HEK293 (cell line): ENCODE measurements at regions not wholly inside any gene's neighbourhood (a gene's known extent, or its start where the extent isn't known, plus 50 kb on each side); places are given as distances from the start of the nearest gene placed in this dataset.

Source experiments
- CTCF ChIA-PET: fragments of 350-600 bp; formaldehyde crosslinking; extraction: SDS; loops from one replicate; lab custom pipeline; 2021; ENCODE audit warnings: antibody characterized with exemption; lab: Yijun Ruan, JAX
- POLR2A ChIA-PET: fragments of 300-600 bp; formaldehyde crosslinking; extraction: SDS; loops from one replicate; lab custom pipeline; 2020; ENCODE audit warnings: antibody characterized with exemption, inconsistent platforms; lab: Yijun Ruan, JAX
- H3K27ac ChIP-seq: fragments of 200-500 bp; sonication (Bioruptor generic); 2 replicates; pipeline ENCODE4 v1.5.1; 2014; ENCODE audit warnings: low read depth, low read length, control low read depth, inconsistent platforms; ENCODE audit errors: extremely low read depth
- H3K36me3 ChIP-seq, 2 experiments: fragments of 200-500 bp in 1 of 2; sonication (Bioruptor generic) in 1 of 2; 1 replicate in 1 of 2; 2 replicates in 1 of 2; pipeline ENCODE4 v1.5.1; 2014 to 2017; ENCODE audit warnings: inconsistent platforms in 2 of 2, low read length in 2 of 2; ENCODE audit not compliant: control insufficient read depth in 2 of 2, insufficient read depth in 1 of 2
- H3K4me1 ChIP-seq: fragments of 200-500 bp; sonication (Bioruptor generic); 2 replicates; pipeline ENCODE4 v1.5.1; 2014; ENCODE audit warnings: mild to moderate bottlenecking, low read length, inconsistent platforms; ENCODE audit not compliant: control insufficient read depth, insufficient read depth
- H3K4me3 ChIP-seq: 2 replicates; pipeline ENCODE4 v1.5.1; 2011; ENCODE audit warnings: low read depth, mild to moderate bottlenecking, control low read depth, low read length, moderate library complexity
- H3K9me3 ChIP-seq: fragments of 200-500 bp; sonication (Bioruptor generic); 2 replicates; pipeline ENCODE4 v1.5.1; 2014; ENCODE audit warnings: low read depth, low read length, inconsistent platforms; ENCODE audit not compliant: control insufficient read depth, insufficient read depth
- BCL11A ChIP-seq: fragments of 450-650 bp; formaldehyde crosslinking; IDR thresholded peaks from 2 replicates; pipeline ENCODE4 v1.5.1; 2016; ENCODE audit warnings: low read depth, missing biosample characterization, missing genetic modification characterization
- KLF8 ChIP-seq: fragments of 450-650 bp; formaldehyde crosslinking; IDR thresholded peaks from 2 replicates; pipeline ENCODE4 v1.5.1; 2016; ENCODE audit warnings: missing biosample characterization, missing genetic modification characterization
- SP7 ChIP-seq: fragments of 450-650 bp; formaldehyde crosslinking; IDR thresholded peaks from 2 replicates; pipeline ENCODE4 v1.5.1; 2016; ENCODE audit warnings: missing biosample characterization, missing genetic modification characterization
- ZFP3 ChIP-seq: fragments of 450-650 bp; formaldehyde crosslinking; IDR thresholded peaks from 2 replicates; pipeline ENCODE4 v1.5.1; 2016; ENCODE audit warnings: low read depth, missing biosample characterization, missing genetic modification characterization
- ZNF140 ChIP-seq: fragments of 450-650 bp; formaldehyde crosslinking; IDR thresholded peaks from 2 replicates; pipeline ENCODE4 v1.5.1; 2016; ENCODE audit warnings: missing biosample characterization, missing genetic modification characterization
- ZNF19 ChIP-seq: fragments of 450-650 bp; formaldehyde crosslinking; IDR thresholded peaks from 2 replicates; pipeline ENCODE4; 2016; ENCODE audit warnings: missing biosample characterization, missing genetic modification characterization, low read depth
- ZNF473 ChIP-seq: fragments of 450-650 bp; formaldehyde crosslinking; IDR thresholded peaks from 2 replicates; pipeline ENCODE4 v1.5.1; 2017; ENCODE audit warnings: missing biosample characterization, missing genetic modification characterization
- ZNF658 ChIP-seq: fragments of 450-650 bp; formaldehyde crosslinking; IDR thresholded peaks from 2 replicates; pipeline ENCODE4; 2016; ENCODE audit warnings: missing biosample characterization, missing genetic modification characterization
- ZSCAN16 ChIP-seq: fragments of 450-650 bp; formaldehyde crosslinking; IDR thresholded peaks from 2 replicates; pipeline ENCODE4 v1.5.1; 2016; ENCODE audit warnings: missing biosample characterization, missing genetic modification characterization
- TF ChIP-seq, protein P1 (sequence below): fragments of 450-650 bp; formaldehyde crosslinking; IDR thresholded peaks from 2 replicates; pipeline ENCODE4 v1.5.1; 2016; ENCODE audit warnings: missing biosample characterization, missing genetic modification characterization
- TF ChIP-seq, protein P2 (sequence below): fragments of 450-650 bp; formaldehyde crosslinking; IDR thresholded peaks from 2 replicates; pipeline ENCODE4 v1.5.1; 2016; ENCODE audit warnings: missing biosample characterization, missing genetic modification characterization, borderline replicate concordance
- TF ChIP-seq, protein P3 (sequence below): fragments of 450-650 bp; formaldehyde crosslinking; IDR thresholded peaks from 2 replicates; pipeline ENCODE4 v1.5.1; 2017; ENCODE audit warnings: missing biosample characterization, missing genetic modification characterization
- TF ChIP-seq, protein P4 (sequence below): fragments of 450-650 bp; formaldehyde crosslinking; IDR thresholded peaks from 2 replicates; pipeline ENCODE4 v1.5.1; 2016; ENCODE audit warnings: missing biosample characterization, missing genetic modification characterization

DNA sequence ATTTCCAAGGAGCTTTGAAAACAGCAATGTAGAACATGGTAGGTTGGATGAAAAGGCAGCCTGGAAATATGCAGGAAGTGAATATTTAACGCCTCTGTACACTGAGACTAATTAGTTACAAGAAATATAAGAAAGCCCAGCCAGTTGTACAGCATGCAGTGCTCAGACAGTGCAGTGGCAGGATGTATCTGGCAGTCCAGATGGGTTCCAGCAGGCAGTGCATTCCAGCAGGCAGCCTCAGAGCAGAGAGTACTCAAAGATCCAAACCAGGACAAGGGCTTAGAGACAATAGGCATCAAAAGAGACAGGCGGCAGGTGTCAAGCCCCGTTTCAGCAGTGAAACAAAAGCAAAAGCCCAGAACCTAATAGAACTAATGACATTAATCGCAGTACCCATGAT, 2776.3 kb downstream of the PCDH9 start:
- Histone ChIP-seq H3K36me3 (no peaks in the 10 kb centered on the region), H3K4me1 (no peaks in the 10 kb centered on the region), H3K4me3 (no peak overlapping the region), H3K9me3 (no peaks in the 10 kb centered on the region), H3K27ac (no peak overlapping the region)
- ChIA-PET CTCF (no interaction called here), POLR2A (no interaction called here)
- no peak for TF ChIP-seq BCL11A (tag by site-specific recombination)
- TF ChIP-seq ZFP3 (tag by site-specific recombination) = no peak

DNA sequence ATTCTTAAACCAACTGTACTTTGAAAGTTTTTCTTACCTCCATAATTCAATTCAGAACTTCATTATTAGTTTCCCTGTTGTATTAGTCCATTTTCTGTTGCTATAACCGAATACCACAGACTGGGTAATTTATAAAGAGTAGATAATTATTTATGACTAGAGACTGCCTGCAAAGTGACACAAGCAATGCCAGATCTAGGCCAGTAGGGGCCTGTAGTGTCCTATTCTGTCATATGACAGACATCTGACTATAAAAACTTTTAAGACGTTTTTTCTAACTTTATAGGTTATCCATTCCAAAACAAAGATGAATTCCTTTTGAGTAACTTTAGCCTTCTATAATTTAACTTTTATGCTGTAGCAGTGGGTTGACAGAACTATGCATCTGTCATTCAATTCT, 2783.8 kb downstream of the PCDH9 start:
- TF ChIP-seq, protein P1, sequence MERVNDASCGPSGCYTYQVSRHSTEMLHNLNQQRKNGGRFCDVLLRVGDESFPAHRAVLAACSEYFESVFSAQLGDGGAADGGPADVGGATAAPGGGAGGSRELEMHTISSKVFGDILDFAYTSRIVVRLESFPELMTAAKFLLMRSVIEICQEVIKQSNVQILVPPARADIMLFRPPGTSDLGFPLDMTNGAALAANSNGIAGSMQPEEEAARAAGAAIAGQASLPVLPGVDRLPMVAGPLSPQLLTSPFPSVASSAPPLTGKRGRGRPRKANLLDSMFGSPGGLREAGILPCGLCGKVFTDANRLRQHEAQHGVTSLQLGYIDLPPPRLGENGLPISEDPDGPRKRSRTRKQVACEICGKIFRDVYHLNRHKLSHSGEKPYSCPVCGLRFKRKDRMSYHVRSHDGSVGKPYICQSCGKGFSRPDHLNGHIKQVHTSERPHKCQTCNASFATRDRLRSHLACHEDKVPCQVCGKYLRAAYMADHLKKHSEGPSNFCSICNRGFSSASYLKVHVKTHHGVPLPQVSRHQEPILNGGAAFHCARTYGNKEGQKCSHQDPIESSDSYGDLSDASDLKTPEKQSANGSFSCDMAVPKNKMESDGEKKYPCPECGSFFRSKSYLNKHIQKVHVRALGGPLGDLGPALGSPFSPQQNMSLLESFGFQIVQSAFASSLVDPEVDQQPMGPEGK (tag by site-specific recombination) = no peak
- TF ChIP-seq SP7 (tag by site-specific recombination) = no peak
- no peak for TF ChIP-seq ZSCAN16 (tag by site-specific recombination)
- TF ChIP-seq, protein P2, sequence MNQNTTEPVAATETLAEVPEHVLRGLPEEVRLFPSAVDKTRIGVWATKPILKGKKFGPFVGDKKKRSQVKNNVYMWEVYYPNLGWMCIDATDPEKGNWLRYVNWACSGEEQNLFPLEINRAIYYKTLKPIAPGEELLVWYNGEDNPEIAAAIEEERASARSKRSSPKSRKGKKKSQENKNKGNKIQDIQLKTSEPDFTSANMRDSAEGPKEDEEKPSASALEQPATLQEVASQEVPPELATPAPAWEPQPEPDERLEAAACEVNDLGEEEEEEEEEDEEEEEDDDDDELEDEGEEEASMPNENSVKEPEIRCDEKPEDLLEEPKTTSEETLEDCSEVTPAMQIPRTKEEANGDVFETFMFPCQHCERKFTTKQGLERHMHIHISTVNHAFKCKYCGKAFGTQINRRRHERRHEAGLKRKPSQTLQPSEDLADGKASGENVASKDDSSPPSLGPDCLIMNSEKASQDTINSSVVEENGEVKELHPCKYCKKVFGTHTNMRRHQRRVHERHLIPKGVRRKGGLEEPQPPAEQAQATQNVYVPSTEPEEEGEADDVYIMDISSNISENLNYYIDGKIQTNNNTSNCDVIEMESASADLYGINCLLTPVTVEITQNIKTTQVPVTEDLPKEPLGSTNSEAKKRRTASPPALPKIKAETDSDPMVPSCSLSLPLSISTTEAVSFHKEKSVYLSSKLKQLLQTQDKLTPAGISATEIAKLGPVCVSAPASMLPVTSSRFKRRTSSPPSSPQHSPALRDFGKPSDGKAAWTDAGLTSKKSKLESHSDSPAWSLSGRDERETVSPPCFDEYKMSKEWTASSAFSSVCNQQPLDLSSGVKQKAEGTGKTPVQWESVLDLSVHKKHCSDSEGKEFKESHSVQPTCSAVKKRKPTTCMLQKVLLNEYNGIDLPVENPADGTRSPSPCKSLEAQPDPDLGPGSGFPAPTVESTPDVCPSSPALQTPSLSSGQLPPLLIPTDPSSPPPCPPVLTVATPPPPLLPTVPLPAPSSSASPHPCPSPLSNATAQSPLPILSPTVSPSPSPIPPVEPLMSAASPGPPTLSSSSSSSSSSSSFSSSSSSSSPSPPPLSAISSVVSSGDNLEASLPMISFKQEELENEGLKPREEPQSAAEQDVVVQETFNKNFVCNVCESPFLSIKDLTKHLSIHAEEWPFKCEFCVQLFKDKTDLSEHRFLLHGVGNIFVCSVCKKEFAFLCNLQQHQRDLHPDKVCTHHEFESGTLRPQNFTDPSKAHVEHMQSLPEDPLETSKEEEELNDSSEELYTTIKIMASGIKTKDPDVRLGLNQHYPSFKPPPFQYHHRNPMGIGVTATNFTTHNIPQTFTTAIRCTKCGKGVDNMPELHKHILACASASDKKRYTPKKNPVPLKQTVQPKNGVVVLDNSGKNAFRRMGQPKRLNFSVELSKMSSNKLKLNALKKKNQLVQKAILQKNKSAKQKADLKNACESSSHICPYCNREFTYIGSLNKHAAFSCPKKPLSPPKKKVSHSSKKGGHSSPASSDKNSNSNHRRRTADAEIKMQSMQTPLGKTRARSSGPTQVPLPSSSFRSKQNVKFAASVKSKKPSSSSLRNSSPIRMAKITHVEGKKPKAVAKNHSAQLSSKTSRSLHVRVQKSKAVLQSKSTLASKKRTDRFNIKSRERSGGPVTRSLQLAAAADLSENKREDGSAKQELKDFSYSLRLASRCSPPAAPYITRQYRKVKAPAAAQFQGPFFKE (tag by site-specific recombination) = no peak
- TF ChIP-seq ZNF658 (tag by site-specific recombination) = no peak
- TF ChIP-seq, protein P3, sequence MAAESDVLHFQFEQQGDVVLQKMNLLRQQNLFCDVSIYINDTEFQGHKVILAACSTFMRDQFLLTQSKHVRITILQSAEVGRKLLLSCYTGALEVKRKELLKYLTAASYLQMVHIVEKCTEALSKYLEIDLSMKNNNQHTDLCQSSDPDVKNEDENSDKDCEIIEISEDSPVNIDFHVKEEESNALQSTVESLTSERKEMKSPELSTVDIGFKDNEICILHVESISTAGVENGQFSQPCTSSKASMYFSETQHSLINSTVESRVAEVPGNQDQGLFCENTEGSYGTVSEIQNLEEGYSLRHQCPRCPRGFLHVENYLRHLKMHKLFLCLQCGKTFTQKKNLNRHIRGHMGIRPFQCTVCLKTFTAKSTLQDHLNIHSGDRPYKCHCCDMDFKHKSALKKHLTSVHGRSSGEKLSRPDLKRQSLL (tag by site-specific recombination) = no peak
- no peak for TF ChIP-seq KLF8 (tag by site-specific recombination)
- TF ChIP-seq ZNF19 (tag by site-specific recombination) = no peak
- TF ChIP-seq ZNF140 (tag by site-specific recombination) = no peak
- TF ChIP-seq, protein P4, sequence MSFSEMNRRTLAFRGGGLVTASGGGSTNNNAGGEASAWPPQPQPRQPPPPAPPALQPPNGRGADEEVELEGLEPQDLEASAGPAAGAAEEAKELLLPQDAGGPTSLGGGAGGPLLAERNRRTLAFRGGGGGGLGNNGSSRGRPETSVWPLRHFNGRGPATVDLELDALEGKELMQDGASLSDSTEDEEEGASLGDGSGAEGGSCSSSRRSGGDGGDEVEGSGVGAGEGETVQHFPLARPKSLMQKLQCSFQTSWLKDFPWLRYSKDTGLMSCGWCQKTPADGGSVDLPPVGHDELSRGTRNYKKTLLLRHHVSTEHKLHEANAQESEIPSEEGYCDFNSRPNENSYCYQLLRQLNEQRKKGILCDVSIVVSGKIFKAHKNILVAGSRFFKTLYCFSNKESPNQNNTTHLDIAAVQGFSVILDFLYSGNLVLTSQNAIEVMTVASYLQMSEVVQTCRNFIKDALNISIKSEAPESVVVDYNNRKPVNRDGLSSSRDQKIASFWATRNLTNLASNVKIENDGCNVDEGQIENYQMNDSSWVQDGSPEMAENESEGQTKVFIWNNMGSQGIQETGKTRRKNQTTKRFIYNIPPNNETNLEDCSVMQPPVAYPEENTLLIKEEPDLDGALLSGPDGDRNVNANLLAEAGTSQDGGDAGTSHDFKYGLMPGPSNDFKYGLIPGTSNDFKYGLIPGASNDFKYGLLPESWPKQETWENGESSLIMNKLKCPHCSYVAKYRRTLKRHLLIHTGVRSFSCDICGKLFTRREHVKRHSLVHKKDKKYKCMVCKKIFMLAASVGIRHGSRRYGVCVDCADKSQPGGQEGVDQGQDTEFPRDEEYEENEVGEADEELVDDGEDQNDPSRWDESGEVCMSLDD (tag by site-specific recombination) = no peak
- TF ChIP-seq ZNF473 (tag by site-specific recombination) = no peak
- TF ChIP-seq, all 188 proteins: peak for 0
- H3K9me3 ChIP-seq = no peaks in the 10 kb centered on the region
- no peaks in the 10 kb centered on the region for H3K36me3 ChIP-seq
- H3K4me3 ChIP-seq = no peak overlapping the region
- CTCF ChIA-PET = interaction anchor here (0.7 to 1.5 kb wide), 2 partner anchors 1192 to 1211 kb away, joined by 3 read pairs; no protein-coding TSS in a partner anchor
- H3K27ac ChIP-seq = no peak overlapping the region
- POLR2A ChIA-PET = no interaction called here
- H3K4me1 ChIP-seq = no peaks in the 10 kb centered on the region
